Vagina (tissue), 2 donors: ENCODE measurements at regions not wholly inside any gene's neighbourhood (a gene's known extent, or its start where the extent isn't known, plus 50 kb on each side); places are given as distances from the start of the nearest gene placed in this dataset.

ENCODE experiments used
- CTCF ChIP-seq, 3 experiments: fragments of 450-650 bp in 2 of 3; fragments of 200-600 bp in 1 of 3; sonication (generic) in 1 of 3; IDR thresholded peaks; one replicate each; pipeline ENCODE4 v1.5.1; 2017 to 2019; ENCODE audit warnings: antibody characterized with exemption in 3 of 3, mild to moderate bottlenecking in 2 of 3, moderate library complexity in 2 of 3
- POLR2A ChIP-seq, 2 donors: fragments of 450-650 bp; IDR thresholded peaks; one replicate each; pipeline ENCODE4 v1.6.1; 2017; ENCODE audit warnings: antibody characterized with exemption in 2 of 2, mild to moderate bottlenecking in 2 of 2, moderate library complexity in 2 of 2
- POLR2AphosphoS5 ChIP-seq, 2 donors: sonication (generic); formaldehyde crosslinking; IDR thresholded peaks; one replicate each; pipeline ENCODE4 v1.9.0; 2017; ENCODE audit warnings: antibody characterized with exemption in 2 of 2, mild to moderate bottlenecking in 2 of 2, low read depth in 1 of 2; ENCODE audit not compliant: insufficient read depth in 1 of 2

- TF ChIP-seq POLR2A (IDR thresholded peaks at IDR 0.05) (no peak), CTCF (IDR thresholded peaks at IDR 0.05) (no peak), POLR2AphosphoS5 (IDR thresholded peaks at IDR 0.05; ENCODE audit: insufficient read depth in 1 of 2, low read depth in 1 of 2) (no peak)
These were observed 685.4 kb downstream of the PLA2G4A start for GRCh38 chr1:187514110-187514509.
